K562 (cell line): ENCODE measurements at regions not wholly inside any gene's neighbourhood (a gene's known extent, or its start where the extent isn't known, plus 50 kb on each side); places are given as distances from the start of the nearest gene placed in this dataset.

Experiments used
- ATAC-seq: fragments of 200-7000 bp; cut with Tn5 transposase; 3 replicates; pipeline ENCODE4 v1.9.1; 2020; ENCODE audit warnings: moderate library complexity
- BruUV-seq: library from RNA; stranded (reverse); fragments of 400-500 nt; replicated peaks from 2 replicates; lab custom pipeline; 2021; lab: Mats Ljungman, UMichigan
- CTCF ChIA-PET: fragments of 300-600 bp; formaldehyde crosslinking; extraction: SDS; loops from one replicate; lab custom pipeline; 2021; ENCODE audit warnings: low intra/inter-chr PET ratio; lab: Yijun Ruan, JAX
- POLR2A ChIA-PET: fragments of 300-600, 350-650 bp; sonication (Branson Sonifier 250); formaldehyde crosslinking; extraction: SDS; loops from one replicate; lab custom pipeline; 2021; ENCODE audit warnings: antibody characterized with exemption, inconsistent platforms; lab: Yijun Ruan, JAX
- DNase-seq, 4 experiments: peaks; one replicate each; pipeline versions ENCODE4 v3.0.0 to v3.0.0-alpha.2; 2011 to 2018; ENCODE audit warnings: low spot score in 3 of 4, mixed read lengths in 3 of 4; ENCODE audit errors: extremely low read depth in 1 of 4
- FAIRE-seq: peaks from 2 replicates; lab custom pipeline; 2011; peaks lifted over from hg19 to GRCh38; lab: Jason Lieb, UNC
- H2AFZ ChIP-seq: 2 replicates; pipeline ENCODE4 v1.6.0; 2011; ENCODE audit warnings: low read depth, low read length, control low read depth, inconsistent platforms
- H3K27ac ChIP-seq: fragments of 200-600 bp; 3 replicates; pipeline ENCODE4 v1.8.0; 2011; ENCODE audit warnings: low read depth, mild to moderate bottlenecking, control low read depth, inconsistent platforms, low read length, moderate library complexity, mixed read lengths; ENCODE audit errors: extremely low read depth
- H3K27me3 ChIP-seq, 2 experiments: fragments of 300-600 bp in 1 of 2; 2 replicates in 1 of 2; 3 replicates in 1 of 2; pipeline versions ENCODE4 v1.6.0 to v1.8.0; 2011; ENCODE audit warnings: inconsistent platforms in 2 of 2, low read length in 2 of 2, mild to moderate bottlenecking in 1 of 2, mixed read lengths in 1 of 2, moderate library complexity in 1 of 2; ENCODE audit not compliant: control insufficient read depth in 2 of 2, insufficient read depth in 2 of 2
- H3K36me3 ChIP-seq: fragments of 300-600 bp; 3 replicates; pipeline ENCODE4 v1.8.0; 2011; ENCODE audit warnings: mild to moderate bottlenecking, low read length, inconsistent platforms; ENCODE audit not compliant: control insufficient read depth, insufficient read depth
- H3K4me1 ChIP-seq, 2 experiments: fragments of 200-600 bp in 1 of 2; replicated peaks in 1 of 2; 2 replicates in 1 of 2; 3 replicates in 1 of 2; pipeline versions ENCODE4 v1.5.1 to v1.8.0; 2011; ENCODE audit warnings: inconsistent platforms in 2 of 2, low read length in 2 of 2, mild to moderate bottlenecking in 1 of 2, mixed read lengths in 1 of 2, moderate library complexity in 1 of 2; ENCODE audit not compliant: control insufficient read depth in 2 of 2, insufficient read depth in 2 of 2
- H3K4me2 ChIP-seq: 2 replicates; pipeline ENCODE4 v1.6.1; 2011; ENCODE audit warnings: low read length, control low read depth, inconsistent platforms, mixed read lengths; ENCODE audit not compliant: insufficient read depth
- H3K4me3 ChIP-seq: fragments of 200-600 bp; sonication (generic), shearing (Covaris generic); 2 replicates; pipeline ENCODE4 v1.5.1; 2016; ENCODE audit warnings: control low read depth, inconsistent platforms
- H3K79me2 ChIP-seq: fragments of 200-600 bp; 3 replicates; pipeline ENCODE4 v1.8.0; 2011; ENCODE audit warnings: low read length, inconsistent platforms; ENCODE audit not compliant: control insufficient read depth, insufficient read depth
- H3K9ac ChIP-seq, 2 experiments: 2 replicates each; pipeline versions ENCODE4 v1.6.0 to v1.6.1; 2011; ENCODE audit warnings: low read depth in 2 of 2, low read length in 2 of 2, control low read depth in 1 of 2, inconsistent platforms in 1 of 2, mild to moderate bottlenecking in 1 of 2, mixed read lengths in 1 of 2; ENCODE audit not compliant: insufficient read depth in 1 of 2
- H3K9me1 ChIP-seq: one replicate; pipeline ENCODE4 v1.6.0; 2011; ENCODE audit warnings: inconsistent platforms, mild to moderate bottlenecking, low read length, moderate library complexity; ENCODE audit not compliant: control insufficient read depth, insufficient read depth
- H3K9me3 ChIP-seq: replicated peaks from 2 replicates; pipeline ENCODE4 v1.5.1; 2011; ENCODE audit warnings: low read depth, low read length, inconsistent platforms; ENCODE audit not compliant: control insufficient read depth, insufficient read depth
- H4K20me1 ChIP-seq: replicated peaks from 2 replicates; pipeline ENCODE4 v1.6.1; 2011; ENCODE audit warnings: low read length, inconsistent platforms, mixed read lengths; ENCODE audit not compliant: control insufficient read depth, insufficient read depth
- CBX3 ChIP-seq, 2 experiments: IDR thresholded peaks; 1 replicate in 1 of 2; 2 replicates in 1 of 2; pipeline ENCODE4 v1.6.1; 2012; ENCODE audit warnings: inconsistent platforms in 2 of 2, low read length in 2 of 2, borderline replicate concordance in 1 of 2, control low read depth in 1 of 2
- CGGBP1 ChIP-seq: fragments of 250-450 bp; sonication (Bioruptor Pico); IDR thresholded peaks from 2 replicates; pipeline ENCODE4 v1.9.0; 2021; ENCODE audit warnings: mild to moderate bottlenecking
- MEF2A ChIP-seq: IDR thresholded peaks from 2 replicates; pipeline ENCODE4 v1.6.1; 2011; ENCODE audit warnings: low read depth, mild to moderate bottlenecking, low read length, moderate library complexity; ENCODE audit not compliant: control insufficient read depth
- NCOA2 ChIP-seq, 2 experiments: fragments of 450-650 bp; IDR thresholded peaks; 2 replicates each; pipeline ENCODE4 v1.6.1; 2018; ENCODE audit warnings: mild to moderate bottlenecking in 2 of 2, moderate library complexity in 1 of 2; ENCODE audit not compliant: partially characterized antibody in 2 of 2
- PCBP2 ChIP-seq: fragments of 200-400 bp; formaldehyde crosslinking; IDR thresholded peaks from 2 replicates; pipeline ENCODE4 v1.6.1; 2018; ENCODE audit warnings: low read length, low read depth, mild to moderate bottlenecking, moderate library complexity; ENCODE audit not compliant: poor library complexity, severe bottlenecking
- PHB2 ChIP-seq: fragments of 450-650 bp; IDR thresholded peaks from 2 replicates; pipeline ENCODE4 v1.6.1; 2017; ENCODE audit warnings: low read depth
- POLR2H ChIP-seq: IDR thresholded peaks from 2 replicates; pipeline ENCODE4 v1.6.1; 2016; ENCODE audit warnings: missing genetic modification characterization, low read depth, mild to moderate bottlenecking, control low read depth, missing compliant biosample characterization, moderate library complexity
- SRF ChIP-seq, 2 experiments: fragments of 250-450, 450-650 bp in 1 of 2; sonication (Bioruptor Pico) in 1 of 2; sonication (generic) in 1 of 2; formaldehyde crosslinking; IDR thresholded peaks; 2 replicates each; pipeline versions ENCODE4 v1.5.0 to v1.5.1; 2020 to 2022; ENCODE audit warnings: mild to moderate bottlenecking in 1 of 2, missing genetic modification reagents in 1 of 2
- TCF7 ChIP-seq: sonication (generic); IDR thresholded peaks from 2 replicates; pipeline ENCODE4 v1.6.1; 2016; ENCODE audit warnings: antibody characterized with exemption, borderline replicate concordance
- U2AF2 ChIP-seq: fragments of 200-400 bp; formaldehyde crosslinking; optimal IDR thresholded peaks from 2 replicates; pipeline ENCODE3; 2017; ENCODE audit warnings: low read depth, mild to moderate bottlenecking, low read length
- USF1 ChIP-seq: sonication (generic); formaldehyde crosslinking; IDR thresholded peaks from 2 replicates; pipeline ENCODE4 v1.9.0; 2022; ENCODE audit warnings: mild to moderate bottlenecking, missing genetic modification reagents
- ZEB2 ChIP-seq: fragments of 450-650 bp; IDR thresholded peaks from 2 replicates; pipeline ENCODE4 v1.6.1; 2016
- ZKSCAN1 ChIP-seq: fragments of 150-350 bp; IDR thresholded peaks from 2 replicates; pipeline ENCODE4 v1.6.1; 2016; ENCODE audit warnings: low read depth, low read length
- ZNF134 ChIP-seq: fragments of 250-450 bp; sonication (Bioruptor Pico); conservative IDR thresholded peaks from 2 replicates; pipeline ENCODE4 v1.4.0; 2020
- ZNF696 ChIP-seq: fragments of 250-450 bp; sonication (Bioruptor Pico); conservative IDR thresholded peaks from 2 replicates; pipeline ENCODE4 v1.4.0; 2020; ENCODE audit warnings: mild to moderate bottlenecking, moderate library complexity
- WGBS: fragments of 100-300 bp; shearing (Covaris generic); methylation state at CpG from one replicate; pipeline ENCODE4 v1.1.6; 2016; ENCODE audit warnings: low coverage, mixed read lengths; ENCODE audit not compliant: insufficient coverage; ENCODE audit errors: missing lambda C conversion rate; 5-methylcytosine and 5-hydroxymethylcytosine counted together
- in situ Hi-C: fragments of 300-500 bp; cut with MboI; formaldehyde crosslinking; loops from 4 replicates; pipeline ENCODE4 v1.15.0; 2018; ENCODE audit warnings: inconsistent platforms, mixed read lengths
- intact Hi-C: fragments of 100-400 bp; cut with micrococcal nuclease; formaldehyde crosslinking; loops from 2 replicates; pipeline ENCODE4 v1.14.2; 2022
- TF ChIP-seq, protein P1 (sequence below): sonication (generic); formaldehyde crosslinking; IDR thresholded peaks from 2 replicates; pipeline ENCODE4 v1.8.0; 2022; ENCODE audit warnings: mild to moderate bottlenecking, missing genetic modification reagents

GRCh38 chr6:94721459-94721858, 855.9 kb upstream of the MANEA start:
- no peak overlapping the region for H3K4me2 ChIP-seq
- no peaks in the 10 kb centered on the region for H3K9me1 ChIP-seq
- no peak overlapping the region for H3K4me3 ChIP-seq
- DNase-seq (no peak), ATAC-seq (no peak), FAIRE-seq (no peak)
- BruUV-seq, result no TSS peak
- whole genome bisulfite sequencing, result 0% methylated on average over 2 of the region's 2 CpGs
- TF ChIP-seq CBX3 (IDR thresholded peaks at IDR 0.05; ENCODE audit: borderline replicate concordance in 1 of 2, low read length in 2 of 2) (no peak), U2AF2 (no peak), ZEB2 (no peak), ZKSCAN1 (no peak), ZNF134 (CRISPR knock-in tag) (no peak), ZNF696 (CRISPR knock-in tag) (no peak), MEF2A (no peak), POLR2H (tag) (no peak), USF1 (CRISPR knock-in tag) (no peak), CGGBP1 (no peak), PCBP2 (no peak), PHB2 (no peak), TCF7 (no peak), SRF (CRISPR knock-in tag; IDR thresholded peaks at IDR 0.05) (no peak), NCOA2 (IDR thresholded peaks at IDR 0.05; ENCODE audit: partially characterized antibody in 2 of 2) (no peak)
- TF ChIP-seq, protein P1, sequence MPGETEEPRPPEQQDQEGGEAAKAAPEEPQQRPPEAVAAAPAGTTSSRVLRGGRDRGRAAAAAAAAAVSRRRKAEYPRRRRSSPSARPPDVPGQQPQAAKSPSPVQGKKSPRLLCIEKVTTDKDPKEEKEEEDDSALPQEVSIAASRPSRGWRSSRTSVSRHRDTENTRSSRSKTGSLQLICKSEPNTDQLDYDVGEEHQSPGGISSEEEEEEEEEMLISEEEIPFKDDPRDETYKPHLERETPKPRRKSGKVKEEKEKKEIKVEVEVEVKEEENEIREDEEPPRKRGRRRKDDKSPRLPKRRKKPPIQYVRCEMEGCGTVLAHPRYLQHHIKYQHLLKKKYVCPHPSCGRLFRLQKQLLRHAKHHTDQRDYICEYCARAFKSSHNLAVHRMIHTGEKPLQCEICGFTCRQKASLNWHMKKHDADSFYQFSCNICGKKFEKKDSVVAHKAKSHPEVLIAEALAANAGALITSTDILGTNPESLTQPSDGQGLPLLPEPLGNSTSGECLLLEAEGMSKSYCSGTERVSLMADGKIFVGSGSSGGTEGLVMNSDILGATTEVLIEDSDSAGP (CRISPR knock-in tag), result no peak
- H3K27me3 ChIP-seq, result no peaks in the 10 kb centered on the region
- no peaks in the 10 kb centered on the region for H3K36me3 ChIP-seq
- in situ Hi-C loops, result no loop called here
- ChIA-PET CTCF (no interaction called here), POLR2A (no interaction called here)
- no peak overlapping the region for H3K27ac ChIP-seq
- no peak overlapping the region for H3K9ac ChIP-seq
- intact Hi-C loops, result no loop called here
- no peaks in the 10 kb centered on the region for H4K20me1 ChIP-seq
- no peaks in the 10 kb centered on the region for H3K4me1 ChIP-seq
- H3K79me2 ChIP-seq, result no peaks in the 10 kb centered on the region
- no peak overlapping the region for H2AFZ ChIP-seq
- no peaks in the 10 kb centered on the region for H3K9me3 ChIP-seq
